ENCODE measurements at regions not wholly inside any gene's neighbourhood (a gene's known extent, or its start where the extent isn't known, plus 50 kb on each side); places are given as distances from the start of the nearest gene placed in this dataset.
A peak's percentile ranks its signal among the peaks of the same experiment; 100 is the strongest.

- DNase-seq = no peak
Measured at GRCh38 chr9:12612211-12612770, 80.9 kb upstream of the TYRP1 start.

- DNase-seq = no peak
Measured at GRCh38 chr9:12613071-12613470, 80.1 kb upstream of the TYRP1 start.

- DNase-seq = no peak
Measured at GRCh38 chr9:12614488-12614887, 78.7 kb upstream of the TYRP1 start.

GRCh38 chr9:12618956-12619355 lies 74.2 kb upstream of the TYRP1 start:
- DNase-seq = no peak

- DNase-seq = no peak
Measured at GRCh38 chr9:12625844-12626243, 67.3 kb upstream of the TYRP1 start.

DNA sequence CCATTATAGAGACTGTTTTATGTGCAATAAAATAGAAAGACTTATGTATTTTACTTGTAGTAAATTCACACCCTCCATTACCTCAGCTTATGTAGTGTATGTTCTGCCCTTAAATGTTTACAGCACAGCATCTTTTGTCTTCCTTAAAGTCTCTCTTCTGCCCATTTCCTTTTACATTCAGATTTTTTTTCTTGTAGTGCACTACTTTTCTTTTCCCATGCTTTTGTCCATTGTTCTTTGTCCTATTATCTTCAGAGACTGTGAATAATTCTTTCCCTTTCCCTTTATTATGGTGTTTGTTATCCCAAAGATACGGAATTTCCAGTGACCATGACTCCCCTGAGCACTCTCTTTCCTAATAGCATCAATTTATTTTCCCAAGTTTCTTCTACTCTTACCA lies 66.1 kb upstream of the TYRP1 start:
- DNase-seq = no peak

- DNase-seq = no peak
Measured at GRCh38 chr9:12628546-12628945, 64.6 kb upstream of the TYRP1 start.

DNA sequence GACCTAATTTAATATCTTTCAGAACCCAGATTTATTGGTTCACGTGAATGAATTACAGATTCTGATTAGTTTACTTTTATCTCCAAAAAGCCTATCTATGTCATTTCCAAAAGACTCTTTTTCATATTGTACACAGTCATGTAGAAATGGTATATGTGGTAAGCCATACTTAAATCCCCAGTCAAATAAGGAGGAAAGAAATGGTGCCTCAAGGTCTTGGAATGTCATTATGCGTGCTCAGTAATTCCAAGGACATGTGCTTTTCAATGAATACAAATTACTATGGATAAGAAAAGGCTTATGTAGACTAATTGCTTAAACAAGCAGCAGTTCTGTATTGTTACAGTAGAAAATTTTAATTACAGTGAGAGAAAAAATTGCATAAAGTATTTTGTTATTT lies 64.1 kb upstream of the TYRP1 start:
- no peak for DNase-seq

DNA sequence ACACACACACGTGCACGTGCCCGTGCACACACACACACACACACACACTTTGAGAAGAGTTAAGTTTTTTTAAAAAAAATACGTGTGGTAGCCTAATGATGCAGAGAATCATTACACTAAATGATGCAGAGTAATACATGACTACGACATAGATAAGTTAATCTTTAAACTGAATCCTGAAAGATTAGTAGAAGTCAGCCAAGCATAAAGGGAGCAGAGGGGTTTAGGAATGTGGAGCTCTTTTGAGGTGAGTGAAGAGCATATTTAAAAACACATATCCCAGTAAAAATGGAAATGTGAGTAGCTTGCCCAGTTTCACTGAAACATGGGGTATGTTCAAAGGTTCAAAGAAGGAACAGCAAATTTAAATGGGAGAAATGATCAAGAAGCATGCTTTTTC lies 61.3 kb upstream of the TYRP1 start:
- no peak for DNase-seq

- no peak for DNase-seq
Measured at GRCh38 chr9:12633016-12633765, 60.0 kb upstream of the TYRP1 start.

DNA sequence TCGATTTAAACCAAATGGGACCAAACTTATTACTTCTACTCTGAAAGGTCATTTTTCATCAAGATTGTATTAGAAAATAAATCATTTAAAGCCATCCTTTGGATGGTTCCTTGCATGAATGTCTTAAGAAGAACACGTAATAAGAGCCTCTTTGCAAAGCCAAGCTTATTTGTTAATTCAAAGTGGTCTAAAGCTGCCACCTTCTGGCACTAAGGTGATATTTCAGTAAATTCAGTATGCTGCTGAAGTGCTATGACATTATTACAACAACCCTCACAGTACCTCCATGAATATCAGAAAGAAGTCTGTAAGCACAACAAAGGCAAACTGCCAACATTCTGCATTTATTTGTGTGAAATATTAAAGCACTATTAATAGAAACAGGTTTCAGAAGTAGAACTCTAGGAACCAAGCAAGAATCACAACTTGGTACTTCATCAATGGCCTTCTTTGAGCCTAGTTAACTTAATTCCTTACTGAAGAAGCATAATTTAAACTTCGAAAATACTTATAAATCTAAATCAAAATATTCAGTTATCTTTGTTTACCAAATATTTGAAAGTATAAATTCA lies 53.1 kb upstream of the TYRP1 start:
- peak; percentile 2 for DNase-seq

GRCh38 chr9:12640866-12641636 lies 52.1 kb upstream of the TYRP1 start:
- DNase-seq = peak; percentile 6
